ENCODE measurements at regions not wholly inside any gene's neighbourhood (a gene's known extent, or its start where the extent isn't known, plus 50 kb on each side); places are given as distances from the start of the nearest gene placed in this dataset.
"Not testable (repeated sequence)": the region's sequence is repeated elsewhere in the genome, so short reads cannot be mapped to it uniquely, and the experiment has no call there.

- DNase-seq: not testable (repeated sequence)
Observed at GRCh38 chr12:131214936-131215335, 261.2 kb downstream of the ADGRD1 start.

DNA sequence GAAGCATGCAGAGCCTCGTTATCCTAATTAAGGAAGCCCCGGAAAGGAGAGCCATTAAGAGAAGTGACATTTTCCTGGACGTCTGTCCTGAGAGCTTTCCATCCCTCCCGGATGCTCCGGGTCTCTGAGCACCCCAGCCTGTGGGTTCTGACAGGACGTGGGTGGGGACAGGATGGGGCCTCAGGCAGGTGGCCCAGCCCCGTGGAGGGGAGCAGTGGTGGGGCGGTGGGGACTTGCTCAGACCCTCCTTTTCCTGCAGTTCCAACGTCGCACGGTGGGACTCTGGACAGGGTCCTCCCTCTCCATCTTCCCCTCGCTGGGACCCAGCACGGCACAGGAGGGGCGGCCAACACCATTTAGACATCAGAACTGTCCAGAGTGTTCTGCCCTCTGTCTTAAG is 262.9 kb downstream of the ADGRD1 start:
- not testable (repeated sequence) for DNase-seq

- no peak for DNase-seq
Observed at GRCh38 chr12:131217024-131217586, 263.4 kb downstream of the ADGRD1 start.

DNA sequence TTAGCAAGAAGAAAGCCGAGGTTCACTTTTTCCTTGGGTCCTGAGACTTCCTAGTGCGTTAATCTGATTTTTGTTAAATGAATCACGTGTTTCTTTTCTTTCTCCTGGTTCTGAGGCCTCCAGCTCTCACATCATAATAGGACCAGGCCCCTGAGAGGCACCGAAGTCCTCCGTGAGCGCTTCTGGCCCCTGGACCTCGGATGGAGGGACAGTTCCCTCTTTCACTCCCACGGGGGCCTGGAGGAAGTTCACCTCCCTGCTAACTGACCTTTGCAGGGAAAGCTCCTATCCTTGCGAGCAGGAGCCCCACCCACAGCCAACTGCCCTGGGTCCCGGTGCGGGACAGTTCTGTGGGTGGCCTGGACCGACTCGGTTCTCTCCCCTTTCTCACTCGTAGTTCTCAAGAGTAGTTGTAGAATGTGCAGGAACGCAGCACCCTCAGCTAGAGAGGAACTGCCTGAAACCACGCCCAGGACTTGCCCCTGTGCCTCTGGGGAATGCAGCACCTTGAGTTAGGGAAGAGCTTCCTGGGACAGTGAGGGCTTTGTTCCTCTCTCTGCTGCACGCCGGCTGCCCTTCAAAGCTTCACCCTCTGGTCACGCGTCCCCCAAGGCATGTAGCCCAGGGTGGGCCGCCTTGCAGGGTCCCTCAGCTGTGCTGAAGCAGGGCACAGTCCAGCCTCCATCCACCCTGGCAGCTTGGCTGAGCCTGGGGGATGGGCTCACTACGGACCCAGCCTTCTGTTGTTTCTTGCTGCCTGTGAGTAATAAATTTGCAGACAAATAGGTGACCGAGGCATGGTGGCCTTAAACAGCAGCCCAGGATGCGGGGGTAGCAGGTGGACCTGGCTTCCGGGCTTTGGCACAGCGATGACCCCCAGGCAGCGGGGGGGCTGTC is 264.6 kb downstream of the ADGRD1 start:
- no peak for DNase-seq

DNA sequence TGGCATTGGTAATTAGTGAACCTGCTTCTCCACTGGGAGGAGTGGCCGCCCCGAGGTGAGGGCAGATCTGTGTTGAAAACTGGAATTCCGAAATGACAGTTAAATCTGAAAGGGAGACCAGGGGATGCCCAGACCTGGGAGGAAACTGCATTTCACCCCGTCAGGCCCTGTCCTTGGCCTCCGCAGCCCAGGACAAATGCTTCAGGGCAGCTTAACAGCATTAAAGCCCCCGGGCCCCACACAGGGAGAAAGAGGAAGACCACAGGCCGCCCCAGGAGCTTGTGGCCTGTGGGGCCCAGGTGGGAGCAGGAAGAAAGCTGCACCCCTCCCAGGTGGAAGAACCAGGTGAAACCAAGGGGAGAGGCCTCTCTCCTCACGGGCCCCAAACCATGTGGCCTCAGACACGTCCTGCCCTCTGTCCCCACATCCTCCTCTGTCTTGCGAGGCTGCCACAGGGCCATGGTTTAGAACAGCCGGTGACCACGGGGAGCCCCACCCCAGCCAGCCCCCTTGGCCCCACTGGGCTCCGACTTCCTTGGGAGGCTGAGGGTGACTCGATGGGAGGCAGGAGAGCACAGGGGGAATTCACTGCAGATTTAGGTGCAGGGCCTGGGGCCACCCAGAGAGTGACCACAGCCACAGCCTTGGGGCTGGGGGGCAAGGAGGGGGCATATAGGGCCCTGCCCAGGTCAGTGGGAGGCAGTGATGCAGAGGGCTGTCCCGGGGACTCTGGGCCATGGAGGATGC is 265.4 kb downstream of the ADGRD1 start:
- DNase-seq: no peak

DNA sequence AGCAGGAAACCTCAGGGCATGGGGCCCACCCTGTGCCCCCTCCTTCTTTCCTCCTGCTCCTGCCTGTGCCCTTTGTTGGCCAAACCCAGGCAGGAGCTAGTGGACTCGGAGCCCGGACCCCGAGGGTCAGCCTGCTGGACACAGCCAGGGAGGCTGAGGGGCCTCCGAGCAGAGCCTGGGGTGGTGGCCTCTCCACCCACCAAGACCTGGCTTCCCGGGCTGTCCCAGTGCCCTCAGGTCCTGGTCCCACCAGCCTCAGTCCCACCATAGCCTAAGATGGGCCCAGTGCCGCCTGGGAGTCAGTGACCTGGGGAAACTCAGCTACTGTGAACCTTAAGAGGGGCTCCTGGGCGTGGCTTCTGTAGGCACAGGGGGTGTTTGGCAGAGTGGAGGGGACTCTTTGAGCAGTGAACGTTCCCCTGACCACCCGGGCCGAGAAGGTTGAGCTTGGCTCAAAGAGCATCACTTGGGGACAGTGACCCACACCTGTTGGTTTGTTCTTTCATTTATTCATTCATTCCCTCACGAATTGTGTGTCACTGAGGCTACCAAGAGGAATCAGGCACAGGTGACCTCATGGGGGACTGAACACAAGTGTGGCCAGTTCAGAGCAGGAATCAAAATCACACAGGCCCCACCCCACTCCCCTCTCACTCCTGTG is 266.1 kb downstream of the ADGRD1 start:
- DNase-seq: no peak

- no peak for DNase-seq
Observed at GRCh38 chr12:131220331-131220685, 266.6 kb downstream of the ADGRD1 start.

DNA sequence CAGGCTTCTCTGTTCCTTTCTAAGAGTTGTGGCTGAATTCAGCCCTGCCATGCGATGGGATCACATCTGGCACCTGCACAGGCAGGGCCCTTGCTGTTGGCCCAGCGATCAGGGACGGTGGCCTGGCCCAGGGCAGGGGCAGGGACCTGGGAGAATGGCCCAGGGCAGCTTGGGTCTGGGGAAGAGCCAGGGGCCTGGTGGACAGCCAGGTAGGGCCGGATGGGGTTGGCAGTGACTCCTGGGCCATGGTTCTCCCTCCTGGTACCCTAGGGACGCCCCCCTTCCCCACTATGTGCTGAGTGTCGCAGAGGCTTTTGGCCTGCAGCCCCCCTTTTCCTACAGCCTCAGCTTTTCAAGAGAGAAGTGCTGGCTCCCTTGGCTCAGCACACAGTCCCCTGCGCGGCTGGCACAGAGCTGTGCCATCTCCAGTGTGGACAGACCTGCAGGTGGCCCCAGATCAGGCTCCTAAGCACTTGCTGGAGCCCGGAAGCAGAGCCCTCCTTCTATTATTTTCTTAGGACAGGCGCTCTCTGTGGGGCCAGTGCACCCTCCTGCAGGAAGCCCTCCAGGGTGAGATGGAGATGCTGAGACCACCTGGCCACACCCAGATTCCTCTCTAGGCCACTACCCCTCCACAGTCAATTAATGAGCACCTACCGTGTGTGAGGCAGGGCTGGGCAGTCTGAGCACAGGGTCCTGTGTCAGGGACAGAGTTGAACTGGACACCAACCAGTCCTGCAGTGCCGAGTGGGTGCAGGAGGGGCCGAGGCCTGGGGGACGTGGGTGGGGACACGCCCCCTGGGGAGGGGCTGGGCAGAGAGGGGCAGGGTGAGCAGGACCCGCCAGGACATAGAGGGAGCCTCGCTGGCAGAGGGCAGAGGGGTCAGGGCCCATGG is 267.6 kb downstream of the ADGRD1 start:
- no peak for DNase-seq

- no peak for DNase-seq
Observed at GRCh38 chr12:131221957-131222328, 268.2 kb downstream of the ADGRD1 start.

DNA sequence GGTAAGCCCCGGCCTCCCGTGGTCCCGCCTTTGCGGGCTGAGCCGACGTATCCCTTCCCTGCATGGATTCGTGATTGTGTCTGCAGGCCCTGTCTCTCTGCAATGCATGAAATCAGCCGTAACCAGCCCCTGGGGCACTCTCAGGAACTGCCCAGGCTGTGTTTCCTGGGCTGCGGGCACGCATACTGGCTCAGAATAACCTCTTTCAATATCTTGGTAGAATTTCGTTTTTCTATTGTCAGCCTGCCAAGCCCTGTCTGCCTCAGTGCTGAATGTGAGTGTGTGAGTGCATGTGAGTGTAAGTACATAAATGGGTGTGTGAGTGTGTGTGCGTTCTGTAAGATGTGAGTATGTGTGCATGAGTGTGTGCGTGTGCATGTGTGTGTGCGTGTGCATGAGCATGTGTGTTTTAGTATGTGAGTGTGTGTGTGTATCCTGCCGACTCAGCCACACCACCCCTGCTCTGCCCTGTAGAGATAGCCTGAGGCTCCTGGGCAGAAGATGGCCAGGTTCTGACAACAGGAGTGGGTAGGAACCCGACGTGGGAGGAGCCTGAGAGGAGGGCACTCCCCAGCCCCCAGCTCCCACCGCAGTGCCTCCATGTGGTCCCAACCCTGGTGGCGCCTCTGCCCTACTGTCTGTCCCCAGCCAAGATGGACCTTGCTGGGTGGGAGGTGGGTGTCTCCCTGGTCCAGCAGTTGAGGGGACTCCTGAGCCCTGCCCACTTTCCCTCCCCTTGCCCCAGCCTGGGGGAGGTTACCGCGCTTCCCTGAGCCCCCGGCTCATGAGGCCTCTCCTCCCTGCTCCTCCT is 268.8 kb downstream of the ADGRD1 start:
- DNase-seq: no peak

DNA sequence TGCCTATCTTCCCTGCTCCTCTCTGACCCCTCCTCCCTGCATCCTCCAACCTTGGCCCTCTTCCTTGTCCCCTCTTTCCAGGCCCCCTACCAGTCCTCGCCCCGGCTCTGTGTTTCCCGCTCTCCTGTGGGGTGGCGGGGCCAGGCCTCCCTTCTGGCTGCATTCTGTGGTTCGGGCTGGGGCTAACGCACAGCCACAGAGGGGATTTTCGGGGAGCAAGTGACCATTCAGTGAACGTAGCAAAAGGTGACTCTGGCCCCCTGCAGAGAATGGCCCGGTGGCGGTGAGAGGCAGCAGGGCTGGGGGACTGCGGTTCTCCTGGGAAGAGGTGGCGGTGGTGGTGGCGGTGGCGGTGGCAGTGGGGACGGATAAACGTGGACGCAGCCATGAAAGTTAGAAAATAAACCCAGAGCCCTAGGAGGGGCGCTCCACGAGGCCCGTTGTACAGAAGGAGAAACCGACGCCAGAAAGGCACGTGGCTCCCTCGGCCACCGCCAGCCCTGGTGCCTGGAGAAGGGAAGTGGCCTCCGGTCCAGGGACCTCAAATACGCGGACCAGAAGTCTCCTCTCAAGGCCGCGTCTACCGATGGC is 269.6 kb downstream of the ADGRD1 start:
- DNase-seq: no peak

DNA sequence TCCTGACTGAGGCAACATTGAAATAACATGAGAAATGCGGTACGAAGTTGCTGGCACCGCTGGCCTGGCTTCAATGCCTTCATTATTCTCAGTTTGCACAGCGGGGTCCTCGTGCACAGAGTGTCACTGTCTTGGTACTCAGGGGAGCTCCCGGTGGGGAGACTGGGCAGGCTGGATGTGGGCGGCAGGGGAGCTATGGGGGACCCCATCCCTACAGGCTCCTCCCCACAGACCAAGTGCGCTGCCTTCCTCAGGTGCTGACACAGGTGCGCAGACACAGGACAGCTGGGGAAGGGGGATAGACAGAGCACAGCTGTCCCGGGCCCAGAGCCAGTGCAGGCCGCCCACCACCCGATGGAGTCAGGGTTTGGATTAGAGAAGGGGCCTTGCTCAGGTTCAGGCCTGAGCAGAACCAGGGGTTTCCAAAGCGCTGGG is 270.1 kb downstream of the ADGRD1 start:
- DNase-seq: no peak

- not testable (repeated sequence) for DNase-seq
Observed at GRCh38 chr12:131224226-131225065, 270.7 kb downstream of the ADGRD1 start.

DNA sequence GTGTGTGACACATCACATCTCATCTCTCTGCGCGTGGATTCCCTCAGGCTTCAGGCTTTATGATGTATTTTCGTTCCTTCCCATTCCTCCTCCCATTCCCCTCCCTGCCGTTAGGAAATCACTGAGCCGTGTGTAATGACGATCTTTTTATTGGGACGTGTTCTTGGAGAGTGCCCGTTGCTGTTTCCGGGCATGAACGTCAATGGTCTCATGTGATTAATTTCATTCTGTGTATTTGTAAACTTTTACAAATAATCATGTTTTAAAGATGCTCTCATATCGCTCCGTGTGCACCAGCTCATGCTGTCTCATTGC is 271.3 kb downstream of the ADGRD1 start:
- not testable (repeated sequence) for DNase-seq

DNA sequence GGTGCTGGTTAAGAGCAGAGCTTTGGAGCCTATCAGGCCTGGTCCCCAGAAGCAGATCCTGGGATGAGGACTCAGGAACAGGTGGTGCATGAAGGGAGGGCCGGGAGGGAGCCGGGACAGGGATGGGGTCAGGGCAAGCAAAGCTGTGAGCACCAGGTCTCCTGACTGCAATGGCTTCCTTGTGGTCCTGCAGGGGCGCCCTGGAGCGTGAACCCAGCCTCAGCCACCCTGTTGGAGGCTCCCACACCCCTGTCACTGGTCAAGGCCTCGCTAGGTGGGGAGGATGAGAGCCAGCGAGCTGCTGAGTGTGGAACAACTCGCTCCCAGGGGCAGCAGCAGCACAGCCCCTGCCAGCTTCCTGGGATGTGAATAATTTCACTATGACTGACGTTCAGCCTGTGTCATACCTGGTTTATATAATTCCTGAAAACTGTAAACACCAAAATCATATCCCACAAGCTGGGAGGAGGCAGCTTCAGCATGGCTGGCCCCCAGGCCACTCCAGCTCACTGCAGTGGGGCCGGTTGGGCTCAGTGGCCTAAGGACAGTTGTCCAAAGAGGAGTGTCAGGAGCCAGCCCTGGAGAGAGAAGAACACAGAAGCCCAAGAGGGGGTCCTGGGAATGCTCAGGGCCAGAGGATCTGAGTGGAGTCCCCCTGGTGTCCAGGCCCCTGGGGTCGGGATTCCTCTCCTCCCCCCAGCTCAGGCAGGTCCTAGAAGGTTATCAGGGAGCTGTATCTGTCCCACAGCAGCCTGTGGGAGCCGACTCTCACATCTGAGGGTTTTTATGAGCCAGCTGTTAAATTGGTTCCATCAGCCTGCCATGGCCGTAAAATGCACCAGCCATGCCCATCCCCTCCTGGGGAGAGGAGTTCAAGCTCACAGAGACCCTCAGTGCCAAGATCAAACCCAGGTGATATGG is 272.9 kb downstream of the ADGRD1 start:
- no peak for DNase-seq

GRCh38 chr12:131227641-131228040 is 273.9 kb downstream of the ADGRD1 start:
- DNase-seq: not testable (repeated sequence)

GRCh38 chr12:131229079-131229425 is 275.3 kb downstream of the ADGRD1 start:
- DNase-seq: not testable (repeated sequence)

DNA sequence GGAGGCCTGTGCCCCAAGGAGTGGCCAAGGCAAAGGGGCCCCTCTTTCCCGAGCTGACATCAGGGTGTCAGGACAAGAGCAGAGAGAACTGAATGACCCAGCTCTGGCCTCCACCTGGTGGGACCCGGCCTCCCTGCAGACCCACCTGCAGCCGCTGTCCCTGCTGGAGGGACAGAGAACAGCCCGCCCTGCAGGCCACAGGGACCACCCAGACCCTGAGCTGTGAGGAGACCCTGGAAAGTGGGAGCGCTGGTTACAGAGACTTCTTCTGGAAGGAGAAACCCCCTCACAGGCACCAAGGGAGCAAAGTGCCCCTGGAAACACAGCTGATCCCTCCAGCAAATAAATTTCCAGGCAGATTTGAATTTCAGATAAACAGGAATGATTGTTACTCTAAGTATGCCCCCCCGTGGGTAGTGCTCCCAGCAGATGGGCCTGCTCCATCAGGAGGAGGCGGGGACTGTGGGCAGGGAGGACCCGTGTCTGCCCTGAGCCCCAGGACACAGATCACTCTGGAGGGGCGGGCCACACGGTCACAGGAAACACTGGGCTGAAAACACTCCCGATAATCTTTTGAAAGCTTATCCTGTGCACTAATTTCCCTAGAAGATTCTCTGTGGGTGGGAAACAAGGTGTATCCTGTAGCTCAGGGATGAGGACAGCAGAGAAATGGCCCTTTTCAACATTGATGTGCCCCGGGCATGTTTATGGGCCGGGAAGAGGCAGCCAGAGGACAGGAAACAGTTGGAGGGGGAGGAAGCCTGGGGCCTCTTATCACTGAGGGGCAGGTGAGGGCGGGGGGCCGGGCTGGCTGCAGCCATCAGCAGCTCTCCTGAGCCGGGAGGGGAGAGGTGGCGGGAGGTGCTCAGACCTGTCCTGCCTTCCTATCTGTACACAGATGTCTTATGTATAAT is 276.0 kb downstream of the ADGRD1 start:
- DNase-seq: no peak
